ENCODE measurements at regions not wholly inside any gene's neighbourhood (a gene's known extent, or its start where the extent isn't known, plus 50 kb on each side); places are given as distances from the start of the nearest gene placed in this dataset.

GRCh38 chr5:2311851-2312250, 429.1 kb upstream of the IRX4 start:
- TF ChIP-seq, protein P1, sequence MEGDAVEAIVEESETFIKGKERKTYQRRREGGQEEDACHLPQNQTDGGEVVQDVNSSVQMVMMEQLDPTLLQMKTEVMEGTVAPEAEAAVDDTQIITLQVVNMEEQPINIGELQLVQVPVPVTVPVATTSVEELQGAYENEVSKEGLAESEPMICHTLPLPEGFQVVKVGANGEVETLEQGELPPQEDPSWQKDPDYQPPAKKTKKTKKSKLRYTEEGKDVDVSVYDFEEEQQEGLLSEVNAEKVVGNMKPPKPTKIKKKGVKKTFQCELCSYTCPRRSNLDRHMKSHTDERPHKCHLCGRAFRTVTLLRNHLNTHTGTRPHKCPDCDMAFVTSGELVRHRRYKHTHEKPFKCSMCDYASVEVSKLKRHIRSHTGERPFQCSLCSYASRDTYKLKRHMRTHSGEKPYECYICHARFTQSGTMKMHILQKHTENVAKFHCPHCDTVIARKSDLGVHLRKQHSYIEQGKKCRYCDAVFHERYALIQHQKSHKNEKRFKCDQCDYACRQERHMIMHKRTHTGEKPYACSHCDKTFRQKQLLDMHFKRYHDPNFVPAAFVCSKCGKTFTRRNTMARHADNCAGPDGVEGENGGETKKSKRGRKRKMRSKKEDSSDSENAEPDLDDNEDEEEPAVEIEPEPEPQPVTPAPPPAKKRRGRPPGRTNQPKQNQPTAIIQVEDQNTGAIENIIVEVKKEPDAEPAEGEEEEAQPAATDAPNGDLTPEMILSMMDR (IDR thresholded peaks at IDR 0.05): no peak
- TF ChIP-seq POLR2A (IDR thresholded peaks at IDR 0.05): no peak

Measured in ovary (tissue), 3 donors.